ENCODE measurements at regions not wholly inside any gene's neighbourhood (a gene's known extent, or its start where the extent isn't known, plus 50 kb on each side); places are given as distances from the start of the nearest gene placed in this dataset.
A peak's percentile ranks its signal among the peaks of the same experiment; 100 is the strongest.

DNA sequence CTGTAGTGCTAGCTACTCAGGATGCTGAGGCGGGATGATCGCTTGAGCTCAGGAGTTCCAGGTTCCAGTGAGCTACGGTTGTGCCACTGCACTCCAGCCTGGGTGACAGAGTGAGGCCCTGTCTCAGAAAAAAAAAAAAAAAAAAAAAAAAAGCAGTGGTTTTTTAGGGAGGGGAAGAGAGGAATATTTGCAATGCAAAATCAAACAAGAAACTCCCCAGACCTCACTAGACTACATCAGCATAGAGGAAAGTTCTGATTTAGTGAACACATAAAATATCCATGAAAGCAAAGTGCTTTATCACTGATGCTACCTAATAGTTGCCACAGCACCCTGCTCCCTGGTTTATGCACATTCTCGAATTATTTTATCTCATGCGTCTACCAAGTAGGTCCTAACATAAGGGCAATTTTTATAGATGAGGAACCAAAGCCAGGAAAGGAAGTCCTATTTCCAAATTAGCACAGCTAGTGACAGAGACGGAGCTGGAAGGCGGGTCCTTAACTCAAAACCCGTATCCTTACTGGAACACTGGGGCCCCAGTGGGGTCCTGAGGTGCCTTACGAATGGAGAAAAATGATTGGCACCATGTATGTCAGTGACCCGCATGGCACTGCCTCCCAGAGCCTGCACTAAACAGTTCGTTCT, 50.7 kb upstream of the GPR157 start:
- ChIA-PET POLR2A (ENCODE audit: partially characterized antibody) (interaction anchor here (0.7 to 1.6 kb wide), 3 partner anchors 12 to 510 kb away, joined by 3 read pairs; no protein-coding TSS in a partner anchor), CTCF (ENCODE audit: partially characterized antibody) (interaction anchor here (0.6 to 6.8 kb wide), 15 partner anchors 9 to 345 kb away, joined by 3 to 45 read pairs (median 5); no protein-coding TSS in a partner anchor)
- Histone ChIP-seq H3K4ac (replicated peaks; ENCODE audit: insufficient read length, low read depth, low read length) (no peak overlapping the region), H4K20me1 (replicated peaks in 1 of 2; ENCODE audit: control insufficient read depth in 1 of 2, insufficient read depth in 2 of 2, low read length in 2 of 2) (peaks cover 5 to 19% of the 10 kb centered on the region in 2 experiments), H2BK5ac (ENCODE audit: low read depth, low read length) (no peak overlapping the region), H2BK12ac (ENCODE audit: low read depth, low read length) (no peak overlapping the region), H3K4me2 (ENCODE audit: insufficient read depth in 1 of 2, low read depth in 2 of 2, low read length in 2 of 2) (peak overlapping the region; percentile 64 to 97; a peak in 1 of 4 replicates), H3K9ac (replicated peaks in 1 of 4; ENCODE audit: extremely low read depth in 1 of 4, low read depth in 3 of 4, low read length in 3 of 4) (no peak overlapping the region), H3K14ac (ENCODE audit: insufficient read length) (no peak overlapping the region), H2AK5ac (ENCODE audit: low read depth, low read length) (no peak overlapping the region), H3K79me1 (ENCODE audit: low read depth, low read length) (peaks cover 21% of the 10 kb centered on the region), H3K23ac (ENCODE audit: insufficient read length) (no peak overlapping the region), H3K56ac (replicated peaks; ENCODE audit: insufficient read length, low read depth, low read length) (no peak overlapping the region), H2BK20ac (ENCODE audit: low read length) (no peak overlapping the region), H4K91ac (replicated peaks; ENCODE audit: insufficient read length, low read length) (no peak overlapping the region), H3K18ac (ENCODE audit: extremely low read depth, low read length) (no peak overlapping the region), H3K36me3 (ENCODE audit: control insufficient read depth in 2 of 4, insufficient read depth in 4 of 4, low read length in 3 of 4) (peaks cover 0 to 11% (median 7%) of the 10 kb centered on the region in 4 experiments; a peak in 5 of 8 replicates), H3K79me2 (ENCODE audit: control insufficient read depth in 1 of 2, insufficient read depth in 2 of 2, low read length in 2 of 2) (peaks cover 16 to 59% of the 10 kb centered on the region in 2 experiments; a peak in 3 of 4 replicates), H4K5ac (ENCODE audit: insufficient read length, low read depth, low read length) (no peak overlapping the region), H3K9me3 (ENCODE audit: insufficient read depth in 2 of 2, low read depth in 1 of 2, low read length in 1 of 2) (peaks cover 0 to 10% of the 10 kb centered on the region in 2 experiments; a peak in 2 of 4 replicates), H3K27ac (ENCODE audit: low read depth, low read length) (no peak overlapping the region), H4K8ac (ENCODE audit: extremely low read depth, insufficient read depth, low read length) (no peak overlapping the region; the same call in 1 of the 2 replicates), H3K4me3 (ENCODE audit: extremely low read depth in 1 of 4, insufficient read depth in 2 of 4, low read depth in 3 of 4, low read length in 4 of 4) (0 out of 8 replicates have a peak overlapping the region, but pooled peaks of 1 of the 4 experiments have one; percentile 74), H2AFZ (ENCODE audit: low read length) (no peak overlapping the region), H3K23me2 (ENCODE audit: low read depth, low read length) (peaks cover 20% of the 10 kb centered on the region), H2BK120ac (replicated peaks; ENCODE audit: low read depth, low read length) (no peak overlapping the region), H3K27me3 (replicated peaks in 1 of 4; ENCODE audit: control insufficient read depth in 3 of 4, extremely low read depth in 1 of 4, insufficient read depth in 3 of 4, low read length in 3 of 4) (peaks cover 0 to 23% (median 12%) of the 10 kb centered on the region in 4 experiments; a peak in 5 of 7 replicates), H2BK15ac (ENCODE audit: low read length) (no peak overlapping the region), H3K4me1 (replicated peaks in 1 of 4; ENCODE audit: control insufficient read depth in 3 of 4, insufficient read depth in 4 of 4, low read length in 3 of 4) (peaks cover 4 to 13% (median 7%) of the 10 kb centered on the region in 4 experiments; a peak in 6 of 7 replicates)
- DNase-seq (ENCODE audit: low read depth in 1 of 2, low spot score in 2 of 2), result no peak
- WGBS, 2 experiments (ENCODE audit: extremely low coverage in 1 of 2, insufficient coverage in 1 of 2, insufficient read length in 1 of 2, insufficient replicate concordance in 2 of 2, low coverage in 1 of 2, low lambda C conversion rate in 2 of 2, missing lambda C conversion rate in 1 of 2), result 92% methylated on average over 11 of the region's 11 CpGs; no CpG with 5 or more reads in 1 of the 2 experiments
- FAIRE-seq, result no peak
- TF ChIP-seq SIN3A (conservative IDR thresholded peaks at IDR 0.05 in 1 of 2, IDR thresholded peaks at IDR 0.05 in 1 of 2; ENCODE audit: low read depth in 1 of 2, low read length in 2 of 2) (no peak), POLR2AphosphoS5 (IDR thresholded peaks at IDR 0.05; ENCODE audit: low read depth, low read length) (no peak), TAF7 (optimal IDR thresholded peaks at IDR 0.05; ENCODE audit: borderline replicate concordance, low read depth, low read length) (no peak), TEAD4 (IDR thresholded peaks at IDR 0.05; ENCODE audit: low read depth, low read length) (no peak), YY1 (IDR thresholded peaks at IDR 0.05; ENCODE audit: low read depth, low read length) (no peak), RXRA (IDR thresholded peaks at IDR 0.05; ENCODE audit: insufficient read depth, low read depth, low read length) (no peak), ASH2L (IDR thresholded peaks at IDR 0.05; ENCODE audit: low read length) (no peak), CTCF (IDR thresholded peaks at IDR 0.05; ENCODE audit: control extremely low read depth in 1 of 3, insufficient read depth in 1 of 3, low read depth in 1 of 3, low read length in 3 of 3) (no peak), EZH2 (IDR thresholded peaks at IDR 0.05; ENCODE audit: low read depth, low read length, severe bottlenecking) (no peak)

Measured in H1 (cell line).